ENCODE measurements at regions not wholly inside any gene's neighbourhood (a gene's known extent, or its start where the extent isn't known, plus 50 kb on each side); places are given as distances from the start of the nearest gene placed in this dataset.

GRCh38 chr14:83974647-83975163 is 1555.2 kb upstream of the FLRT2 start:
- Histone ChIP-seq H3K27me3 (ENCODE audit: control insufficient read depth in 3 of 3, insufficient read depth in 3 of 3, low read length in 2 of 3) (no peaks in the 10 kb centered on the region), H3K4me3 (no peak overlapping the region), H3K4me1 (ENCODE audit: control insufficient read depth in 5 of 5, insufficient read depth in 5 of 5, low read length in 5 of 5) (peaks cover 0 to 21% (median 9%) of the 10 kb centered on the region in 5 donors), H3K27ac (ENCODE audit: low read depth in 1 of 2, low read length in 1 of 2) (no peak overlapping the region), H3K36me3 (ENCODE audit: control insufficient read depth in 4 of 4, insufficient read depth in 4 of 4, low read length in 4 of 4) (no peaks in the 10 kb centered on the region), H3K9ac (ENCODE audit: insufficient read depth in 1 of 2, low read length in 2 of 2) (no peak overlapping the region), H3K9me3 (ENCODE audit: control insufficient read depth in 4 of 4, insufficient read depth in 3 of 4, low read length in 3 of 4) (no peaks in the 10 kb centered on the region)
- TF ChIP-seq CTCF (IDR thresholded peaks at IDR 0.05; ENCODE audit: control extremely low read depth, extremely low read depth): no peak
- peak in 1 of 3 donors; percentile 13 for DNase-seq
- ATAC-seq (ENCODE audit: insufficient read depth, low FRiP score): no peak
- WGBS, 2 donors: 74 to 80% methylated on average over 5 of the region's 5 CpGs

- 59 to 78% methylated on average over 2 of the region's 2 CpGs for WGBS, 2 donors
These were observed 1554.5 kb upstream of the FLRT2 start for GRCh38 chr14:83975435-83975834.

DNA sequence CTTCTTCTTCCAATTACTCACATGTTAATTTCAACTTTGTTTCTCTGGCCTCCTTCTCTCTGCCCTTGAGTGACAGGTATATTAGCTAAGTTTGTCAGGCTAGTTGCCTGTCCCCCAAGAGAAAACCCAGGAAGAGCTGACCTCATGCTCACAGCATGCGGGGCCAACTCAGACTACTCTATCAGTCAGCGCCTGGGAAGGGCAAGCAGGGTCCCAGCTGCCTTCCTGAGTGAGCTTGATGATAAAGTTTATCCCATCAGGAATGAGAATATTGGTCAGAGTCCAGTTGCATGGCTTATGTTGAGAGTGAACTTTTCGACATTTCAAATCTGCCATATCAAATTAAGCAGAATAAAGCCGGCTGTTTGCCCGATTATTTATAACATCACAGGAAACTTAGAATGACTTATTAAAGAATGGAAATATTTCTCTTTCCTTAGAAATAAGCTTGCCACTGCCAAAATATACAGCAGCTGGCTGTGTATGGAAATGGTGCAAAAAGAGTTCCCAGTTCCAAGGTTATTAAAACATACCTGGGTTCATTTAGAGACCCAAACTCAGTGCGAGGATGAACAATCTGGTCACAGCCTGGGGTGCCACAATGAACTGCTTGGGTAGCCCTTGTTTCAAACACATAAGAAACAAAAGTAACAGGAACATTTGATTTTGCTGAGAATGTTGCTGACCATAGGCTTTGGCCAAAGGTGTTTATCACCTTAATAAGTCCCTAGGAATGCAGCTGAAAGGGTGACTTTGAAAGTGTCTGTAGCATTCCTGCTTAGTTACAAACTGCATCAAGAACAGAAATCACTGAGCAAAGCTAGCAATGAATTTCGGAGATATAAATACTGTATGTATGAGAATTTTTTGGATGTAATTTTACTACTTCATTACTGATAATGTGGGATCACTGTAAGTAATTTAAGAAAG is 1553.8 kb upstream of the FLRT2 start:
- H3K36me3 ChIP-seq (ENCODE audit: control insufficient read depth in 4 of 4, insufficient read depth in 4 of 4, low read length in 4 of 4): no peaks in the 10 kb centered on the region
- peak; percentile 27 for ATAC-seq (ENCODE audit: insufficient read depth, low FRiP score)
- 47 to 67% methylated on average over 7 of the region's 7 CpGs for WGBS, 2 donors
- H3K27ac ChIP-seq (ENCODE audit: low read depth in 1 of 2, low read length in 1 of 2): peak overlapping the region in 1 of 2 donors; percentile 21
- H3K9me3 ChIP-seq (ENCODE audit: control insufficient read depth in 4 of 4, insufficient read depth in 3 of 4, low read length in 3 of 4): no peaks in the 10 kb centered on the region
- no peak overlapping the region for H3K4me3 ChIP-seq
- TF ChIP-seq CTCF (IDR thresholded peaks at IDR 0.05; ENCODE audit: control extremely low read depth, extremely low read depth): no peak
- no peaks in the 10 kb centered on the region for H3K27me3 ChIP-seq (ENCODE audit: control insufficient read depth in 3 of 3, insufficient read depth in 3 of 3, low read length in 2 of 3)
- peak; percentile 51 to 91 (median 87) for DNase-seq
- H3K9ac ChIP-seq (ENCODE audit: insufficient read depth in 1 of 2, low read length in 2 of 2): no peak overlapping the region
- peaks cover 0 to 21% (median 9%) of the 10 kb centered on the region in 5 donors for H3K4me1 ChIP-seq (ENCODE audit: control insufficient read depth in 5 of 5, insufficient read depth in 5 of 5, low read length in 5 of 5)

More at GRCh38 chr14:83975435-83975834, 1554.5 kb upstream of the FLRT2 start:
- Histone ChIP-seq H3K9me3 (ENCODE audit: control insufficient read depth in 4 of 4, insufficient read depth in 3 of 4, low read length in 3 of 4) (no peaks in the 10 kb centered on the region), H3K4me1 (ENCODE audit: control insufficient read depth in 5 of 5, insufficient read depth in 5 of 5, low read length in 5 of 5) (peaks cover 0 to 21% (median 9%) of the 10 kb centered on the region in 5 donors), H3K27me3 (ENCODE audit: control insufficient read depth in 3 of 3, insufficient read depth in 3 of 3, low read length in 2 of 3) (no peaks in the 10 kb centered on the region), H3K9ac (ENCODE audit: insufficient read depth in 1 of 2, low read length in 2 of 2) (no peak overlapping the region), H3K4me3 (no peak overlapping the region), H3K27ac (ENCODE audit: low read depth in 1 of 2, low read length in 1 of 2) (no peak overlapping the region), H3K36me3 (ENCODE audit: control insufficient read depth in 4 of 4, insufficient read depth in 4 of 4, low read length in 4 of 4) (no peaks in the 10 kb centered on the region)
- TF ChIP-seq CTCF (IDR thresholded peaks at IDR 0.05; ENCODE audit: control extremely low read depth, extremely low read depth): no peak
- ATAC-seq (ENCODE audit: insufficient read depth, low FRiP score) (no peak), DNase-seq (peak in 1 of 3 donors; percentile 39)
